OCI-LY3 (cell line): ENCODE measurements at regions not wholly inside any gene's neighbourhood (a gene's known extent, or its start where the extent isn't known, plus 50 kb on each side); places are given as distances from the start of the nearest gene placed in this dataset.

Experiments used
- EZH2phosphoT487 ChIP-seq: fragments of 200-600 bp; shearing (Covaris generic); IDR thresholded peaks from 2 replicates; pipeline ENCODE4 v1.6.1; 2018; ENCODE audit warnings: antibody characterized with exemption, mixed run types, low read depth
- TF ChIP-seq, protein P1 (sequence below): fragments of 200-600, 300-600 bp; sonication (generic); IDR thresholded peaks from 2 replicates; pipeline ENCODE4 v1.5.1; 2014; ENCODE audit warnings: antibody characterized with exemption, low read length, low read depth

DNA sequence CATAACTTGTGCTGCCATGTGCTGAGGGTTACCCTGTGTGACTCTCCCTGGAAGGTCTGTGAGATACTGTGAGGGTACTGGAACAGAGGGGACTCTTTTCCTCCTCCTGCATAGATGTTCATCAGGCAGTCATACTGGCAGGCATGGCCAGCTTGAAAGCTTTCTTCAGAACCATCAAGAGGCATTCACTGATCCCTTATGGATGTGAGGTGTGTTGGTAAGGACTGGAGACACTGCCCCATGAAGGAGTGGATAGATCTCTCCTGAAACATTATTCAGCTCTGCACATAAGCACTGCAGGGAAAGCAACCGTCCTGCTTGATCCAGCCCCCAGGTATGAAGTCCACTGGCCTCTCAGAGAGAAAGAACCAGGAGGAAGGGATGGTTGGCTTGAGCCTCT lies 176.6 kb upstream of the ARL4C start:
- no peak for TF ChIP-seq EZH2phosphoT487
- TF ChIP-seq, protein P1, sequence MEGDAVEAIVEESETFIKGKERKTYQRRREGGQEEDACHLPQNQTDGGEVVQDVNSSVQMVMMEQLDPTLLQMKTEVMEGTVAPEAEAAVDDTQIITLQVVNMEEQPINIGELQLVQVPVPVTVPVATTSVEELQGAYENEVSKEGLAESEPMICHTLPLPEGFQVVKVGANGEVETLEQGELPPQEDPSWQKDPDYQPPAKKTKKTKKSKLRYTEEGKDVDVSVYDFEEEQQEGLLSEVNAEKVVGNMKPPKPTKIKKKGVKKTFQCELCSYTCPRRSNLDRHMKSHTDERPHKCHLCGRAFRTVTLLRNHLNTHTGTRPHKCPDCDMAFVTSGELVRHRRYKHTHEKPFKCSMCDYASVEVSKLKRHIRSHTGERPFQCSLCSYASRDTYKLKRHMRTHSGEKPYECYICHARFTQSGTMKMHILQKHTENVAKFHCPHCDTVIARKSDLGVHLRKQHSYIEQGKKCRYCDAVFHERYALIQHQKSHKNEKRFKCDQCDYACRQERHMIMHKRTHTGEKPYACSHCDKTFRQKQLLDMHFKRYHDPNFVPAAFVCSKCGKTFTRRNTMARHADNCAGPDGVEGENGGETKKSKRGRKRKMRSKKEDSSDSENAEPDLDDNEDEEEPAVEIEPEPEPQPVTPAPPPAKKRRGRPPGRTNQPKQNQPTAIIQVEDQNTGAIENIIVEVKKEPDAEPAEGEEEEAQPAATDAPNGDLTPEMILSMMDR = no peak
